ENCODE measurements at regions not wholly inside any gene's neighbourhood (a gene's known extent, or its start where the extent isn't known, plus 50 kb on each side); places are given as distances from the start of the nearest gene placed in this dataset.

DNA sequence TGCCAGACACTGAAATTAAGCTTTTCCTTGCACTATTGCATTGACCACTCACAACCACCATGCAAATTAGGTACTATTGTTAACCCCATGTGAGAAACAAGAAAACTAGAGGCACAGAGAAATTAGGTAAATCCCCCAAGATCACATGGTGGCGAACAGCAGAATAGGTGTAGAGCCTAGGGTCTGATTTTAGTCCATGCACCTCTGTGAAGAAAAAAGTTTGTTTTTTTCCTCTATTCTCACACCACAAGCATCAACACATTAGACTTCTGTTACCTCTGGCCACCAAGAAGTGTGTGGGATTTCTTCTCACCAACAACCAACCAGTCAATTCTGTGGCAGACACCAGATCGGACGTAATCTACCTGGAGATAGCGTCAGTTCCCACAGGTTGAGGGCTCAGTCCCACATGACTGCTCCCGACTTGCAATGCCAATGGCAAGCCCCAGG is 391.9 kb downstream of the COG6 start:
- no peak for TF ChIP-seq GATA2 (IDR thresholded peaks at IDR 0.05; ENCODE audit: low read depth, low read length)
- no peak for TF ChIP-seq GATA3 (IDR thresholded peaks at IDR 0.05; ENCODE audit: low read depth, low read length)

Data from SH-SY5Y (cell line).